Activated naive CD8-positive, alpha-beta T cell treated with anti-CD3 and anti-CD28 coated beads, Interleukin-2, amount 10 ng/mL, durations not matched to agents 7 days and 5 days (primary cell): ENCODE measurements at regions not wholly inside any gene's neighbourhood (a gene's known extent, or its start where the extent isn't known, plus 50 kb on each side); places are given as distances from the start of the nearest gene placed in this dataset.

Experiments
- ATAC-seq: fragments of 150-1000 bp; cut with Tn5 transposase; one replicate; pipeline ENCODE4 v1.10.0; 2021; ENCODE audit warnings: low read depth, moderate library complexity
- POLR2A ChIA-PET: fragments of 350-600 bp; sonication (Branson Sonifier 250); formaldehyde crosslinking; loops from one replicate; lab custom pipeline; 2021; ENCODE audit warnings: antibody characterized with exemption; lab: Charles Lee
- DNase-seq: peaks from one replicate; pipeline ENCODE4 v3.0.0; 2021
- H3K27ac Mint-ChIP-seq: one replicate; pipeline ENCODE4 v1.8.0; 2022; ENCODE audit warnings: mild to moderate bottlenecking, mixed read lengths
- H3K27me3 Mint-ChIP-seq: one replicate; pipeline ENCODE4 v1.8.0; 2022; ENCODE audit warnings: mild to moderate bottlenecking, moderate library complexity, mixed read lengths
- H3K36me3 Mint-ChIP-seq: one replicate; pipeline ENCODE4 v1.8.0; 2021; ENCODE audit warnings: mild to moderate bottlenecking, mixed read lengths
- H3K4me1 Mint-ChIP-seq: one replicate; pipeline ENCODE4 v1.8.0; 2021; ENCODE audit warnings: mixed read lengths
- H3K4me3 Mint-ChIP-seq: one replicate; pipeline ENCODE4 v1.8.0; 2022; ENCODE audit warnings: mild to moderate bottlenecking, moderate library complexity, mixed read lengths
- H3K9me3 Mint-ChIP-seq: one replicate; pipeline ENCODE4 v1.8.0; 2021; ENCODE audit warnings: mixed read lengths

- no peak overlapping the region for H3K27ac Mint-ChIP-seq
- H3K36me3 Mint-ChIP-seq: peaks cover 17% of the 10 kb centered on the region
- no peaks in the 10 kb centered on the region for H3K9me3 Mint-ChIP-seq
- DNase-seq: no peak
- POLR2A ChIA-PET: no interaction called here
- peaks cover 7% of the 10 kb centered on the region for H3K27me3 Mint-ChIP-seq
- no peak for ATAC-seq
- H3K4me1 Mint-ChIP-seq: peaks cover 1% of the 10 kb centered on the region
- H3K4me3 Mint-ChIP-seq: no peak overlapping the region
Observed at GRCh38 chr12:9392842-9393241, 184.6 kb upstream of the PZP start.

GRCh38 chr12:9391815-9392214 is 183.6 kb upstream of the PZP start:
- Mint-ChIP-seq H3K4me1 (peaks cover 5% of the 10 kb centered on the region), H3K27ac (no peak overlapping the region), H3K27me3 (peaks cover 7% of the 10 kb centered on the region), H3K36me3 (peaks cover 16% of the 10 kb centered on the region), H3K4me3 (no peak overlapping the region), H3K9me3 (no peaks in the 10 kb centered on the region)
- POLR2A ChIA-PET: no interaction called here
- ATAC-seq (no peak), DNase-seq (no peak)

- H3K4me1 Mint-ChIP-seq: peaks cover 5% of the 10 kb centered on the region
- ATAC-seq: no peak
- H3K36me3 Mint-ChIP-seq: peaks cover 6% of the 10 kb centered on the region
- H3K9me3 Mint-ChIP-seq: no peaks in the 10 kb centered on the region
- POLR2A ChIA-PET: no interaction called here
- no peak overlapping the region for H3K27ac Mint-ChIP-seq
- DNase-seq: no peak
- peaks cover 7% of the 10 kb centered on the region for H3K27me3 Mint-ChIP-seq
- H3K4me3 Mint-ChIP-seq: no peak overlapping the region
Observed at GRCh38 chr12:9390761-9391160, 182.6 kb upstream of the PZP start.

- Mint-ChIP-seq H3K36me3 (peaks cover 6% of the 10 kb centered on the region), H3K27ac (no peak overlapping the region), H3K9me3 (no peaks in the 10 kb centered on the region), H3K27me3 (peaks cover 7% of the 10 kb centered on the region), H3K4me3 (no peak overlapping the region), H3K4me1 (peaks cover 5% of the 10 kb centered on the region)
- DNase-seq (no peak), ATAC-seq (no peak)
- POLR2A ChIA-PET: no interaction called here
Observed at GRCh38 chr12:9389796-9390195, 181.6 kb upstream of the PZP start.

GRCh38 chr12:9388379-9388778 is 180.2 kb upstream of the PZP start:
- no peak for ATAC-seq
- POLR2A ChIA-PET: no interaction called here
- Mint-ChIP-seq H3K4me1 (peaks cover 7% of the 10 kb centered on the region), H3K27me3 (peaks cover 7% of the 10 kb centered on the region), H3K9me3 (no peaks in the 10 kb centered on the region), H3K36me3 (peaks cover 6% of the 10 kb centered on the region), H3K4me3 (no peak overlapping the region), H3K27ac (no peak overlapping the region)
- no peak for DNase-seq

GRCh38 chr12:9387450-9387849 is 179.3 kb upstream of the PZP start:
- Mint-ChIP-seq H3K36me3 (peaks cover 4% of the 10 kb centered on the region), H3K4me1 (peaks cover 7% of the 10 kb centered on the region), H3K27me3 (peaks cover 6% of the 10 kb centered on the region), H3K4me3 (no peak overlapping the region), H3K9me3 (no peaks in the 10 kb centered on the region), H3K27ac (peak overlapping the region; percentile 9)
- ATAC-seq (no peak), DNase-seq (no peak)
- POLR2A ChIA-PET: no interaction called here

GRCh38 chr12:9383585-9383984 is 175.4 kb upstream of the PZP start:
- ATAC-seq (no peak), DNase-seq (no peak)
- H3K36me3 Mint-ChIP-seq: peaks cover 2% of the 10 kb centered on the region
- no peaks in the 10 kb centered on the region for H3K9me3 Mint-ChIP-seq
- no peak overlapping the region for H3K4me3 Mint-ChIP-seq
- H3K27me3 Mint-ChIP-seq: no peaks in the 10 kb centered on the region
- no peak overlapping the region for H3K27ac Mint-ChIP-seq
- H3K4me1 Mint-ChIP-seq: peaks cover 11% of the 10 kb centered on the region
- POLR2A ChIA-PET: no interaction called here

- no peak overlapping the region for H3K4me3 Mint-ChIP-seq
- H3K4me1 Mint-ChIP-seq: peaks cover 6% of the 10 kb centered on the region
- no peak for DNase-seq
- POLR2A ChIA-PET: no interaction called here
- ATAC-seq: no peak
- H3K9me3 Mint-ChIP-seq: no peaks in the 10 kb centered on the region
- H3K27me3 Mint-ChIP-seq: no peaks in the 10 kb centered on the region
- no peak overlapping the region for H3K27ac Mint-ChIP-seq
- H3K36me3 Mint-ChIP-seq: no peaks in the 10 kb centered on the region
Observed at GRCh38 chr12:9381619-9382018, 173.4 kb upstream of the PZP start.

- Mint-ChIP-seq H3K36me3 (no peaks in the 10 kb centered on the region), H3K4me1 (peaks cover 6% of the 10 kb centered on the region), H3K27ac (no peak overlapping the region), H3K27me3 (no peaks in the 10 kb centered on the region), H3K9me3 (no peaks in the 10 kb centered on the region), H3K4me3 (no peak overlapping the region)
- no peak for ATAC-seq
- no peak for DNase-seq
- POLR2A ChIA-PET: no interaction called here
Observed at GRCh38 chr12:9380650-9381049, 172.5 kb upstream of the PZP start.

GRCh38 chr12:9379023-9379742 is 171.0 kb upstream of the PZP start:
- no peak for DNase-seq
- Mint-ChIP-seq H3K36me3 (no peaks in the 10 kb centered on the region), H3K9me3 (no peaks in the 10 kb centered on the region), H3K27me3 (no peaks in the 10 kb centered on the region), H3K4me3 (no peak overlapping the region), H3K4me1 (peaks cover 6% of the 10 kb centered on the region), H3K27ac (no peak overlapping the region)
- no peak for ATAC-seq
- POLR2A ChIA-PET: no interaction called here

GRCh38 chr12:9378430-9378835 is 170.2 kb upstream of the PZP start:
- Mint-ChIP-seq H3K4me3 (no peak overlapping the region), H3K4me1 (peaks cover 4% of the 10 kb centered on the region), H3K27ac (no peak overlapping the region), H3K36me3 (no peaks in the 10 kb centered on the region), H3K27me3 (no peaks in the 10 kb centered on the region), H3K9me3 (no peaks in the 10 kb centered on the region)
- DNase-seq (no peak), ATAC-seq (no peak)
- POLR2A ChIA-PET: interaction anchor here (0.6 kb wide), 1 partner anchor 292 kb away, joined by 3 read pairs; no protein-coding TSS in a partner anchor

- no peak overlapping the region for H3K4me3 Mint-ChIP-seq
- DNase-seq (no peak), ATAC-seq (no peak)
- H3K9me3 Mint-ChIP-seq: no peaks in the 10 kb centered on the region
- H3K27ac Mint-ChIP-seq: no peak overlapping the region
- H3K4me1 Mint-ChIP-seq: peaks cover 2% of the 10 kb centered on the region
- H3K36me3 Mint-ChIP-seq: peaks cover 8% of the 10 kb centered on the region
- H3K27me3 Mint-ChIP-seq: no peaks in the 10 kb centered on the region
- POLR2A ChIA-PET: no interaction called here
Observed at GRCh38 chr12:9372202-9372601, 164.0 kb upstream of the PZP start.

GRCh38 chr12:9367828-9368227 is 159.6 kb upstream of the PZP start:
- no peak for DNase-seq
- H3K27ac Mint-ChIP-seq: no peak overlapping the region
- POLR2A ChIA-PET: no interaction called here

GRCh38 chr12:9367201-9367600 is 159.0 kb upstream of the PZP start:
- Mint-ChIP-seq H3K4me1 (peaks cover 34% of the 10 kb centered on the region), H3K27ac (no peak overlapping the region), H3K27me3 (peaks cover 2% of the 10 kb centered on the region), H3K4me3 (no peak overlapping the region), H3K9me3 (no peaks in the 10 kb centered on the region), H3K36me3 (peaks cover 4% of the 10 kb centered on the region)
- DNase-seq (no peak), ATAC-seq (no peak)
- POLR2A ChIA-PET: no interaction called here

More at GRCh38 chr12:9367828-9368227, 159.6 kb upstream of the PZP start:
- ATAC-seq: no peak
- no peaks in the 10 kb centered on the region for H3K9me3 Mint-ChIP-seq
- H3K36me3 Mint-ChIP-seq: peaks cover 8% of the 10 kb centered on the region
- no peak overlapping the region for H3K4me3 Mint-ChIP-seq
- H3K4me1 Mint-ChIP-seq: peaks cover 36% of the 10 kb centered on the region
- H3K27me3 Mint-ChIP-seq: peaks cover 2% of the 10 kb centered on the region
